GM12878 (cell line): ENCODE measurements at regions not wholly inside any gene's neighbourhood (a gene's known extent, or its start where the extent isn't known, plus 50 kb on each side); places are given as distances from the start of the nearest gene placed in this dataset.

ENCODE experiments used
- BHLHE40 ChIP-seq, 2 experiments: fragments of 450-650 bp in 1 of 2; IDR thresholded peaks; 2 replicates each; pipeline ENCODE4 v1.6.1; 2011 to 2017; ENCODE audit warnings: low read depth in 2 of 2, borderline replicate concordance in 1 of 2, improper control_type of control experiment in 1 of 2, low read length in 1 of 2, mild to moderate bottlenecking in 1 of 2
- CEBPB ChIP-seq, 2 experiments: fragments of 150-350 bp in 1 of 2; IDR thresholded peaks; 2 replicates each; pipeline ENCODE4 v1.6.1; 2012 to 2014; ENCODE audit warnings: low read depth in 2 of 2, low read length in 2 of 2, borderline replicate concordance in 1 of 2, inconsistent platforms in 1 of 2
- CEBPZ ChIP-seq: fragments of 150-350 bp; IDR thresholded peaks from 2 replicates; pipeline ENCODE4 v1.6.1; 2016; ENCODE audit warnings: low read depth, low read length
- CREM ChIP-seq: IDR thresholded peaks from 2 replicates; pipeline ENCODE4 v1.6.1; 2014; ENCODE audit warnings: antibody characterized with exemption, low read depth
- FOXM1 ChIP-seq: IDR thresholded peaks from 2 replicates; pipeline ENCODE4 v1.6.1; 2012; ENCODE audit warnings: low read depth, mild to moderate bottlenecking, inconsistent platforms, low read length, moderate library complexity
- IKZF1 ChIP-seq: fragments of 450-650 bp; conservative IDR thresholded peaks from 2 replicates; pipeline ENCODE4 v1.6.1; 2017; ENCODE audit warnings: antibody characterized with exemption, mild to moderate bottlenecking
- IKZF2 ChIP-seq, 2 experiments: fragments of 450-650 bp; IDR thresholded peaks; 2 replicates each; pipeline ENCODE4 v1.6.1; 2017; ENCODE audit warnings: mild to moderate bottlenecking in 2 of 2, moderate library complexity in 2 of 2
- LARP7 ChIP-seq: fragments of 450-650 bp; IDR thresholded peaks from 2 replicates; pipeline ENCODE4 v1.6.1; 2017; ENCODE audit warnings: mild to moderate bottlenecking
- NBN ChIP-seq: fragments of 450-650 bp; IDR thresholded peaks from 2 replicates; pipeline ENCODE4 v1.6.1; 2016
- NFYA ChIP-seq: IDR thresholded peaks from 2 replicates; pipeline ENCODE4 v1.6.1; 2011; ENCODE audit warnings: low read depth, mild to moderate bottlenecking, low read length, improper control_type of control experiment, borderline replicate concordance
- NFYB ChIP-seq: IDR thresholded peaks from 2 replicates; pipeline ENCODE4 v1.6.1; 2011; ENCODE audit warnings: low read depth, mild to moderate bottlenecking, low read length, improper control_type of control experiment, moderate library complexity; ENCODE audit not compliant: insufficient read depth
- PAX5 ChIP-seq: IDR thresholded peaks from 2 replicates; pipeline ENCODE4 v1.6.1; 2011; ENCODE audit warnings: low read depth, low read length, borderline replicate concordance
- RAD21 ChIP-seq: IDR thresholded peaks from 2 replicates; pipeline ENCODE4 v1.6.1; 2011; ENCODE audit warnings: mild to moderate bottlenecking, low read depth, low read length, moderate library complexity; ENCODE audit not compliant: insufficient read depth
- RAD51 ChIP-seq: fragments of 450-650 bp; IDR thresholded peaks from 2 replicates; pipeline ENCODE4 v1.6.1; 2016; ENCODE audit warnings: moderate library complexity, mild to moderate bottlenecking, inconsistent platforms
- RBBP5 ChIP-seq: fragments of 200-600 bp; sonication (generic); conservative IDR thresholded peaks from 2 replicates; pipeline ENCODE4 v1.6.1; 2016
- RELA ChIP-seq: fragments of 450-650 bp; IDR thresholded peaks from 2 replicates; pipeline ENCODE4 v1.8.0; 2014; ENCODE audit warnings: borderline replicate concordance; ENCODE audit not compliant: partially characterized antibody
- RELB ChIP-seq: fragments of 450-650 bp; IDR thresholded peaks from 2 replicates; pipeline ENCODE4 v1.6.1; 2017; ENCODE audit warnings: low read depth, mild to moderate bottlenecking, moderate library complexity
- REST ChIP-seq: IDR thresholded peaks from 2 replicates; pipeline ENCODE4 v1.6.1; 2012; ENCODE audit warnings: mild to moderate bottlenecking, low read depth, low read length
- SREBF2 ChIP-seq: IDR thresholded peaks from 2 replicates; pipeline ENCODE4 v1.6.1; 2012; ENCODE audit warnings: mild to moderate bottlenecking, low read length
- STAT1 ChIP-seq: fragments of 450-650 bp; conservative IDR thresholded peaks from 2 replicates; pipeline ENCODE4 v1.6.1; 2014; ENCODE audit warnings: antibody characterized with exemption, mild to moderate bottlenecking
- TCF12 ChIP-seq: IDR thresholded peaks from 2 replicates; pipeline ENCODE4 v1.6.1; 2011; ENCODE audit warnings: low read depth, mild to moderate bottlenecking, low read length
- ZNF384 ChIP-seq: IDR thresholded peaks from 2 replicates; pipeline ENCODE4 v1.6.1; 2012; ENCODE audit warnings: low read depth, mild to moderate bottlenecking, low read length, improper control_type of control experiment, borderline replicate concordance

- TF ChIP-seq IKZF2 (IDR thresholded peaks at IDR 0.05) (peak in 1 of 2 experiments; percentile 46; a peak in 1 of 4 replicates), CREM (peak; percentile 28; the same call in 1 of the 2 replicates), CEBPB (IDR thresholded peaks at IDR 0.05; ENCODE audit: borderline replicate concordance in 1 of 2, low read depth in 2 of 2, low read length in 2 of 2) (no peak), LARP7 (no peak), RAD21 (no peak), ZNF384 (no peak), TCF12 (0 out of 2 replicates have a peak, but pooled peaks have one; percentile 25), RAD51 (no peak), NBN (0 out of 2 replicates have a peak, but pooled peaks have one; percentile 28), RBBP5 (no peak), CEBPZ (no peak), PAX5 (peak; percentile 29; the same call in 1 of the 2 replicates), NFYB (no peak), REST (no peak), RELA (no peak), FOXM1 (peak; percentile 58; the same call in 1 of the 2 replicates), BHLHE40 (IDR thresholded peaks at IDR 0.05; ENCODE audit: borderline replicate concordance in 1 of 2, low read depth in 2 of 2, low read length in 1 of 2) (peak; percentile 46 to 50; a peak in 2 of 4 replicates), NFYA (no peak), IKZF1 (peak; percentile 25; the same call in 1 of the 2 replicates), RELB (peak; percentile 43; the same call in 1 of the 2 replicates), STAT1 (no peak), SREBF2 (no peak)
These were observed 483.6 kb downstream of the BCOR start (continued) for GRCh38 chrX:39613997-39614679.
